GM12878 (cell line): ENCODE measurements at regions not wholly inside any gene's neighbourhood (a gene's known extent, or its start where the extent isn't known, plus 50 kb on each side); places are given as distances from the start of the nearest gene placed in this dataset.

Experiments
- ATAC-seq: fragments of 200-7000 bp; cut with Tn5 transposase; 3 replicates; pipeline ENCODE4 v1.9.1; 2020; ENCODE audit warnings: mild to moderate bottlenecking, moderate library complexity
- BruUV-seq: library from RNA; stranded (reverse); fragments of 400-500 nt; replicated peaks from 2 replicates; lab custom pipeline; 2021; lab: Mats Ljungman, UMichigan
- CTCF ChIA-PET: fragments of 300-600 bp; sonication (Branson Sonifier 250); formaldehyde crosslinking; extraction: SDS; loops from one replicate; lab custom pipeline; 2021; ENCODE audit warnings: inconsistent platforms; lab: Yijun Ruan, JAX
- POLR2A ChIA-PET: fragments of 350-600 bp; formaldehyde crosslinking; extraction: SDS; loops from one replicate; lab custom pipeline; 2021; ENCODE audit warnings: inconsistent platforms; lab: Charles Lee
- RAD21 ChIA-PET: fragments of 300-600 bp; sonication (Branson Sonifier 250); formaldehyde crosslinking; loops from one replicate; lab custom pipeline; 2023; ENCODE audit warnings: antibody characterized with exemption; ENCODE audit not compliant: unreplicated experiment; lab: Charles Lee
- SMC1A ChIA-PET: fragments of 300-600 bp; sonication (Branson Sonifier 250); formaldehyde crosslinking; loops from one replicate; lab custom pipeline; 2023; ENCODE audit not compliant: unreplicated experiment, uncharacterized antibody; lab: Charles Lee
- DNase-seq: peaks from one replicate; pipeline ENCODE4 v3.0.0-alpha.2; 2011; ENCODE audit warnings: low read depth, low spot score
- FAIRE-seq: peaks from 3 replicates; lab custom pipeline; 2011; peaks lifted over from hg19 to GRCh38; lab: Jason Lieb, UNC
- H2AFZ ChIP-seq: 2 replicates; pipeline ENCODE4 v1.6.0; 2011; ENCODE audit warnings: low read depth, low read length, control low read depth; ENCODE audit not compliant: control insufficient read depth
- H3K27ac ChIP-seq: 2 replicates; pipeline ENCODE4 v1.5.1; 2011; ENCODE audit warnings: control low read depth; ENCODE audit not compliant: control insufficient read depth, insufficient read depth
- H3K27me3 ChIP-seq, 2 experiments: replicated peaks in 1 of 2; 2 replicates each; pipeline versions ENCODE4 v1.6.0 to v1.6.1; 2011; ENCODE audit warnings: low read length in 1 of 2; ENCODE audit not compliant: control insufficient read depth in 2 of 2, insufficient read depth in 2 of 2
- H3K36me3 ChIP-seq, 2 experiments: 2 replicates each; pipeline ENCODE4 v1.5.1; 2011; ENCODE audit warnings: low read length in 1 of 2; ENCODE audit not compliant: control insufficient read depth in 2 of 2, insufficient read depth in 2 of 2
- H3K4me1 ChIP-seq: 2 replicates; pipeline ENCODE4 v1.6.1; 2011; ENCODE audit warnings: mild to moderate bottlenecking, low read length, moderate library complexity, mixed read lengths; ENCODE audit not compliant: control insufficient read depth, insufficient read depth
- H3K4me2 ChIP-seq: 2 replicates; pipeline ENCODE4 v1.6.0; 2011; ENCODE audit warnings: control low read depth; ENCODE audit not compliant: control insufficient read depth, insufficient read depth
- H3K4me3 ChIP-seq: fragments of 200-600 bp; sonication (generic); 2 replicates; pipeline ENCODE4 v1.5.1; 2016
- H3K79me2 ChIP-seq: 2 replicates; pipeline ENCODE4 v1.6.0; 2011; ENCODE audit warnings: low read length; ENCODE audit not compliant: control insufficient read depth, insufficient read depth
- H3K9ac ChIP-seq: 2 replicates; pipeline ENCODE4 v1.8.0; 2011; ENCODE audit warnings: low read length, control low read depth, mixed read lengths; ENCODE audit not compliant: control insufficient read depth, insufficient read depth
- H3K9me3 ChIP-seq: replicated peaks from 3 replicates; pipeline ENCODE4 v1.5.1; 2011; ENCODE audit warnings: mild to moderate bottlenecking, low read length; ENCODE audit not compliant: control insufficient read depth, insufficient read depth
- H4K20me1 ChIP-seq: 2 replicates; pipeline ENCODE4 v1.6.0; 2011; ENCODE audit not compliant: control insufficient read depth, insufficient read depth
- ATF3 ChIP-seq: IDR thresholded peaks from 2 replicates; pipeline ENCODE4 v1.6.1; 2011; ENCODE audit warnings: low read depth, mild to moderate bottlenecking, low read length, moderate library complexity, borderline replicate concordance; ENCODE audit errors: extremely low read depth
- ATF7 ChIP-seq: fragments of 450-650 bp; IDR thresholded peaks from 2 replicates; pipeline ENCODE4 v1.6.1; 2016; ENCODE audit warnings: low read depth, mild to moderate bottlenecking
- BRCA1 ChIP-seq: IDR thresholded peaks from 2 replicates; pipeline ENCODE4 v1.6.1; 2011; ENCODE audit warnings: low read depth, low read length, improper control_type of control experiment
- CREM ChIP-seq: IDR thresholded peaks from 2 replicates; pipeline ENCODE4 v1.6.1; 2014; ENCODE audit warnings: antibody characterized with exemption, low read depth
- ETV6 ChIP-seq, 2 experiments: fragments of 450-650 bp in 1 of 2; IDR thresholded peaks in 1 of 2; conservative IDR thresholded peaks in 1 of 2; 2 replicates each; pipeline ENCODE4 v1.6.1; 2014; ENCODE audit warnings: antibody characterized with exemption in 1 of 2, borderline replicate concordance in 1 of 2, low read depth in 1 of 2, mild to moderate bottlenecking in 1 of 2, moderate library complexity in 1 of 2
- FOXM1 ChIP-seq: IDR thresholded peaks from 2 replicates; pipeline ENCODE4 v1.6.1; 2012; ENCODE audit warnings: low read depth, mild to moderate bottlenecking, inconsistent platforms, low read length, moderate library complexity
- HDGF ChIP-seq: fragments of 450-650 bp; IDR thresholded peaks from 2 replicates; pipeline ENCODE4 v1.6.1; 2016; ENCODE audit warnings: antibody characterized with exemption
- IKZF1 ChIP-seq: fragments of 450-650 bp; conservative IDR thresholded peaks from 2 replicates; pipeline ENCODE4 v1.6.1; 2017; ENCODE audit warnings: antibody characterized with exemption, mild to moderate bottlenecking
- LARP7 ChIP-seq: fragments of 450-650 bp; IDR thresholded peaks from 2 replicates; pipeline ENCODE4 v1.6.1; 2017; ENCODE audit warnings: mild to moderate bottlenecking
- POLR2AphosphoS2 ChIP-seq: IDR thresholded peaks from 2 replicates; pipeline ENCODE4 v1.6.1; 2011; ENCODE audit warnings: low read depth, mild to moderate bottlenecking, low read length, improper control_type of control experiment, moderate library complexity
- POLR2AphosphoS5 ChIP-seq: IDR thresholded peaks from 2 replicates; pipeline ENCODE4 v1.6.1; 2011; ENCODE audit warnings: mild to moderate bottlenecking, low read length, inconsistent platforms
- REST ChIP-seq: IDR thresholded peaks from 2 replicates; pipeline ENCODE4 v1.6.1; 2012; ENCODE audit warnings: mild to moderate bottlenecking, low read depth, low read length
- SIX5 ChIP-seq: IDR thresholded peaks from 2 replicates; pipeline ENCODE4 v1.6.1; 2011; ENCODE audit warnings: mild to moderate bottlenecking, low read depth, low read length, moderate library complexity; ENCODE audit not compliant: severe bottlenecking
- YY1 ChIP-seq: IDR thresholded peaks from 2 replicates; pipeline ENCODE4 v1.6.1; 2011; ENCODE audit warnings: low read depth, mild to moderate bottlenecking, low read length
- whole genome bisulfite sequencing: methylation state at CpG from one replicate; pipeline ENCODE4 v1.1.6; 2016; ENCODE audit warnings: low lambda C conversion rate; ENCODE audit not compliant: insufficient replicate concordance, insufficient coverage; ENCODE audit errors: missing lambda C conversion rate; 5-methylcytosine and 5-hydroxymethylcytosine counted together
- in situ Hi-C: fragments of 300-500 bp; cut with MboI; formaldehyde crosslinking; loops from 9 replicates; pipeline ENCODE4 v1.14.3; 2018; ENCODE audit warnings: mixed read lengths
- intact Hi-C: fragments of 100-400 bp; cut with micrococcal nuclease; formaldehyde crosslinking; loops from one replicate; pipeline ENCODE4 v1.14.2; 2022; ENCODE audit not compliant: unreplicated experiment
- TF ChIP-seq, protein P1 (sequence below): fragments of 450-650 bp; IDR thresholded peaks from 2 replicates; pipeline ENCODE4 v1.6.1; 2017; ENCODE audit warnings: low read depth, mild to moderate bottlenecking, moderate library complexity

DNA sequence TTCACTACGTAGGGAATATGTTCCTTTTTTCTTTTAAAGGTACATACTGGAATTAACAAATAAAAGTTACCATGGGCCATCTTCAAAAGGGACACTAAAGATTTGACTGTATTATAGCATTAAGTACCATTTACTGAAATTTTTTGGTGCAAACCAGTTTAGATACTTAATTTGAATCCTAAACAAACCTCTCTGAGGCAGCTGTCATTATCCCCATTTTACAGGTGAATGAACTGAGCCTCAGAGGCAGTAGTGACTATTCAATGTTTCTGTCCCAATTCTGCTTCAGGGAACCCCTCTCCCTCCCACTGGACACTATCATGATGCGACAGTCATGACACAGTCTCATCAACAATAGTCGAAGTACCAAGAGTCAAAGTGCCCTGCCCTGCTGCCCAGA is 76.2 kb upstream of the PHF21A start:
- FAIRE-seq (no peak), ATAC-seq (no peak), DNase-seq (no peak)
- ChIA-PET POLR2A (no interaction called here), CTCF (no interaction called here), SMC1A (no interaction called here), RAD21 (no interaction called here)
- H3K4me1 ChIP-seq, result no peaks in the 10 kb centered on the region
- no peak overlapping the region for H3K27ac ChIP-seq
- TF ChIP-seq CREM (no peak), ETV6 (conservative IDR thresholded peaks at IDR 0.05 in 1 of 2, IDR thresholded peaks at IDR 0.05 in 1 of 2; ENCODE audit: borderline replicate concordance in 1 of 2, low read depth in 1 of 2) (no peak), HDGF (no peak), POLR2AphosphoS2 (no peak), ATF7 (no peak)
- in situ Hi-C loops, result no loop called here
- no peak overlapping the region for H3K9ac ChIP-seq
- no peaks in the 10 kb centered on the region for H3K36me3 ChIP-seq
- no peak overlapping the region for H3K4me3 ChIP-seq
- no peak overlapping the region for H2AFZ ChIP-seq
- H3K79me2 ChIP-seq, result no peaks in the 10 kb centered on the region
- H3K4me2 ChIP-seq, result no peak overlapping the region
- H3K9me3 ChIP-seq, result no peaks in the 10 kb centered on the region
- intact Hi-C loops, result no loop called here
- H4K20me1 ChIP-seq, result no peaks in the 10 kb centered on the region
- WGBS, result 47% methylated on average over 3 of the region's 3 CpGs
- BruUV-seq, result no TSS peak
- peaks cover 2 to 3% of the 10 kb centered on the region in 2 experiments; a peak in 3 of 4 replicates for H3K27me3 ChIP-seq

DNA sequence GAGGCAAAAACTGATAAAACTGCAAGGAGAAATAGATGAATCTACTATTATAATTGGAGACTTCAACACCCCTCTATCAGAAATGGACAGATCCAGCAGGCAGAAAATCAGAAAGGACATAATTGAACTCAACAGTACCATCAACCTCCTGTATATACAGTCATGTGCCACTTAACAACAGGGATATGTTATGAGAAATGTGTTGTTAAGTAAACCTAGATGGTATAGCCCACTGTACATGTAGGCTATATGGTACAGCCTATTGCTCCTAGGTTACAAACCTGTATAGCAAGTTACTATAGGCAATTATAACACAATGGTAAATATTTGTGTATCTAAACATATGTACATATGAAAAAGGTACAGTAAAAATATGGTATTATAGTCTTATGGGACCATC is 66.8 kb upstream of the PHF21A start:
- CTCF ChIA-PET, result no interaction called here
- Histone ChIP-seq H3K4me2 (no peak overlapping the region), H3K9ac (no peak overlapping the region), H3K9me3 (no peaks in the 10 kb centered on the region), H3K36me3 (no peaks in the 10 kb centered on the region), H3K79me2 (no peaks in the 10 kb centered on the region), H3K4me3 (no peak overlapping the region), H3K27me3 (no peaks in the 10 kb centered on the region), H3K27ac (no peak overlapping the region), H3K4me1 (no peaks in the 10 kb centered on the region), H2AFZ (no peak overlapping the region), H4K20me1 (no peaks in the 10 kb centered on the region; the same call in 1 of the 2 replicates)
- DNase-seq (no peak), ATAC-seq (no peak), FAIRE-seq (no peak)
- no TSS peak for BruUV-seq
- POLR2A ChIA-PET, result no interaction called here
- RAD21 ChIA-PET, result no interaction called here
- intact Hi-C loops, result no loop called here
- SMC1A ChIA-PET, result interaction anchor here (0.8 kb wide), 1 partner anchor 190 kb away, joined by 3 read pairs; no protein-coding TSS in a partner anchor
- in situ Hi-C loops, result no loop called here
- TF ChIP-seq REST (no peak), LARP7 (no peak), YY1 (no peak), IKZF1 (no peak), FOXM1 (no peak), SIX5 (no peak), BRCA1 (no peak), POLR2AphosphoS5 (no peak), ATF3 (no peak)
- TF ChIP-seq, protein P1, sequence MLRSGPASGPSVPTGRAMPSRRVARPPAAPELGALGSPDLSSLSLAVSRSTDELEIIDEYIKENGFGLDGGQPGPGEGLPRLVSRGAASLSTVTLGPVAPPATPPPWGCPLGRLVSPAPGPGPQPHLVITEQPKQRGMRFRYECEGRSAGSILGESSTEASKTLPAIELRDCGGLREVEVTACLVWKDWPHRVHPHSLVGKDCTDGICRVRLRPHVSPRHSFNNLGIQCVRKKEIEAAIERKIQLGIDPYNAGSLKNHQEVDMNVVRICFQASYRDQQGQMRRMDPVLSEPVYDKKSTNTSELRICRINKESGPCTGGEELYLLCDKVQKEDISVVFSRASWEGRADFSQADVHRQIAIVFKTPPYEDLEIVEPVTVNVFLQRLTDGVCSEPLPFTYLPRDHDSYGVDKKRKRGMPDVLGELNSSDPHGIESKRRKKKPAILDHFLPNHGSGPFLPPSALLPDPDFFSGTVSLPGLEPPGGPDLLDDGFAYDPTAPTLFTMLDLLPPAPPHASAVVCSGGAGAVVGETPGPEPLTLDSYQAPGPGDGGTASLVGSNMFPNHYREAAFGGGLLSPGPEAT, result no peak
